Brain microvascular endothelial cell (primary cell): ENCODE measurements at regions not wholly inside any gene's neighbourhood (a gene's known extent, or its start where the extent isn't known, plus 50 kb on each side); places are given as distances from the start of the nearest gene placed in this dataset.

Source experiments
- DNase-seq: peaks from one replicate; pipeline ENCODE4 v3.0.0-alpha.2; 2020
- H3K27ac ChIP-seq: fragments of 250-450 bp; sonication (Bioruptor Pico); 2 replicates; pipeline ENCODE4 v1.5.1; 2020; ENCODE audit warnings: mild to moderate bottlenecking, moderate library complexity
- H3K27me3 ChIP-seq: fragments of 250-450 bp; sonication (Bioruptor Pico); replicated peaks from 2 replicates; pipeline ENCODE4 v1.5.1; 2020; ENCODE audit warnings: mild to moderate bottlenecking
- H3K36me3 ChIP-seq: fragments of 250-450 bp; sonication (Bioruptor Pico); replicated peaks from 2 replicates; pipeline ENCODE4 v1.5.1; 2020; ENCODE audit warnings: mild to moderate bottlenecking
- H3K4me3 ChIP-seq: 2 replicates; pipeline ENCODE4 v1.5.1; 2011; ENCODE audit warnings: low read depth, mild to moderate bottlenecking, control low read depth, low read length, moderate library complexity
- CTCF ChIP-seq: IDR thresholded peaks from 2 replicates; pipeline ENCODE4 v1.5.1; 2011; ENCODE audit warnings: low read depth, mild to moderate bottlenecking, moderate library complexity, low read length, control low read depth, inconsistent platforms; ENCODE audit errors: missing control alignments
- in situ Hi-C: cut with HindIII; loops from 2 replicates; pipeline ENCODE4 v1.10.0; 2017; ENCODE audit warnings: low sequenced_read_pairs, low pct_ligation_motif_present

- H3K27ac ChIP-seq = peak overlapping the region; percentile 99
- no peak for TF ChIP-seq CTCF
- no peaks in the 10 kb centered on the region for H3K36me3 ChIP-seq
- H3K27me3 ChIP-seq = no peaks in the 10 kb centered on the region
- no peak overlapping the region for H3K4me3 ChIP-seq
- in situ Hi-C loops = no loop called here
- peak; percentile 100 for DNase-seq
These were observed 134.8 kb upstream of the CREB1 start for GRCh38 chr2:207394812-207395534.

GRCh38 chr2:207395535-207396251, 134.1 kb upstream of the CREB1 start:
- TF ChIP-seq CTCF = no peak
- Histone ChIP-seq H3K27ac (peak overlapping the region; percentile 99), H3K4me3 (no peak overlapping the region), H3K36me3 (no peaks in the 10 kb centered on the region), H3K27me3 (no peaks in the 10 kb centered on the region)
- in situ Hi-C loops = no loop called here
- peak; percentile 35 for DNase-seq

GRCh38 chr2:207397917-207398655, 131.7 kb upstream of the CREB1 start:
- H3K27me3 ChIP-seq = no peaks in the 10 kb centered on the region
- in situ Hi-C loops = no loop called here
- H3K27ac ChIP-seq = no peak overlapping the region
- no peak for DNase-seq
- no peaks in the 10 kb centered on the region for H3K36me3 ChIP-seq
- H3K4me3 ChIP-seq = no peak overlapping the region
- TF ChIP-seq CTCF = no peak

GRCh38 chr2:207399301-207399700, 130.5 kb upstream of the CREB1 start:
- in situ Hi-C loops = no loop called here
- Histone ChIP-seq H3K36me3 (no peaks in the 10 kb centered on the region), H3K4me3 (no peak overlapping the region), H3K27ac (no peak overlapping the region), H3K27me3 (no peaks in the 10 kb centered on the region)
- DNase-seq = no peak
- no peak for TF ChIP-seq CTCF

- no peaks in the 10 kb centered on the region for H3K36me3 ChIP-seq
- no peak for TF ChIP-seq CTCF
- no peak overlapping the region for H3K4me3 ChIP-seq
- no peak overlapping the region for H3K27ac ChIP-seq
- in situ Hi-C loops = no loop called here
- no peaks in the 10 kb centered on the region for H3K27me3 ChIP-seq
- no peak for DNase-seq
These were observed 128.4 kb upstream of the CREB1 start for GRCh38 chr2:207401338-207401737.
